ENCODE measurements at regions not wholly inside any gene's neighbourhood (a gene's known extent, or its start where the extent isn't known, plus 50 kb on each side); places are given as distances from the start of the nearest gene placed in this dataset.

DNA sequence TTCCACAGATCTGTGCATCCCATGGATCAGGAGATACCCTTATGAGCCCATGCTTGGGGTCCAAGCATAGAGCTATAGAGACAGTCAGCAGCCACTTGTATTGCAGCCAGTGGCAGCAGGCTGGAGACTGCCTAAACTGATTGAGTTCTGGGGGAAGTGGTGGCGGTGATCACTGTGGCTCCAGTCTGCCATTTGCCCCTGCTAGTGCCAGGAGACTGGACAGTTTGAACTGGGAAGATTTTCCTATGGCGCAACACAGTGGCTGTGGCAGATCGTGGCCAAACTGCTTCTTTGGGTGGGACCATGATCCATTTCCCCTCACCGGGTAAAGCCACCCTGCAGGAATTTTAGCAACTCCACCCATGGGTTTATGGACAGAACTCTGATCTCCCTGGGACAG, 679.7 kb upstream of the SEMA3D start:
- DNase-seq (ENCODE audit: low spot score), result peak; percentile 40
- H3K9me3 Mint-ChIP-seq (ENCODE audit: low read depth), result peaks cover 37% of the 10 kb centered on the region
- TF ChIP-seq, protein P1, sequence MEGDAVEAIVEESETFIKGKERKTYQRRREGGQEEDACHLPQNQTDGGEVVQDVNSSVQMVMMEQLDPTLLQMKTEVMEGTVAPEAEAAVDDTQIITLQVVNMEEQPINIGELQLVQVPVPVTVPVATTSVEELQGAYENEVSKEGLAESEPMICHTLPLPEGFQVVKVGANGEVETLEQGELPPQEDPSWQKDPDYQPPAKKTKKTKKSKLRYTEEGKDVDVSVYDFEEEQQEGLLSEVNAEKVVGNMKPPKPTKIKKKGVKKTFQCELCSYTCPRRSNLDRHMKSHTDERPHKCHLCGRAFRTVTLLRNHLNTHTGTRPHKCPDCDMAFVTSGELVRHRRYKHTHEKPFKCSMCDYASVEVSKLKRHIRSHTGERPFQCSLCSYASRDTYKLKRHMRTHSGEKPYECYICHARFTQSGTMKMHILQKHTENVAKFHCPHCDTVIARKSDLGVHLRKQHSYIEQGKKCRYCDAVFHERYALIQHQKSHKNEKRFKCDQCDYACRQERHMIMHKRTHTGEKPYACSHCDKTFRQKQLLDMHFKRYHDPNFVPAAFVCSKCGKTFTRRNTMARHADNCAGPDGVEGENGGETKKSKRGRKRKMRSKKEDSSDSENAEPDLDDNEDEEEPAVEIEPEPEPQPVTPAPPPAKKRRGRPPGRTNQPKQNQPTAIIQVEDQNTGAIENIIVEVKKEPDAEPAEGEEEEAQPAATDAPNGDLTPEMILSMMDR (IDR thresholded peaks at IDR 0.05), result no peak
- H3K36me3 Mint-ChIP-seq (ENCODE audit: low read depth), result peaks cover 8% of the 10 kb centered on the region
- no peak overlapping the region for H3K27ac Mint-ChIP-seq (ENCODE audit: unreplicated experiment)
- H3K27me3 Mint-ChIP-seq (ENCODE audit: low read depth), result no peaks in the 10 kb centered on the region
- H3K4me3 Mint-ChIP-seq (ENCODE audit: unreplicated experiment), result no peak overlapping the region
- H3K4me1 Mint-ChIP-seq (ENCODE audit: low read depth), result peaks cover 6% of the 10 kb centered on the region

DNA sequence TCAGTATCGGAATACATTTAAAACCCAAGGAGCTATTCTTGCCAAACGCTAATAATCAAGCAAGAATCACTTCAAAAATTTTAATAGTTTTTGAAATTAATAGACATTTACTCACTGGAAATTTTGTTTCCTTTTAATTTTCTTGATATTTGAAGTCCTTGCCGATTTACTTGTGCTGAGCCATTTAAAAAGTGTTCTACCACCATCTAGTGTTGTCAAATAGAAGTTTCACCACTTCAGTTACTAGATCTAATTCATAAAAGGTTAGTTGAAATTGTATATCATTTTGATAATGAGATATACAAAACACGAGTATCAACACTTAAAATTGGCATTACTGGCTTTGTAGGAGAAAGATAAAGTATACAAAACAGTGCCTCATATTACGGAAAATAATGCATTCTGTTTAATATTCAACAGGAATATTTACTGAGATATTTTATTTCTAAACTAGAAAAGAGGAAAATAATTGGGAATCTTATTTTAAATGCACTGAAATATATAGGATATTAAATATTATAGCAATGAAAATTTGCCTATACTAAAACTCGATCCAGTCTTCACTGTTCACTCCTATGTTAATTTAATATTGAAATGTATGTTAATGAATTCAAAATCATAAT, 664.8 kb upstream of the SEMA3D start:
- peaks cover 2% of the 10 kb centered on the region for H3K27me3 Mint-ChIP-seq (ENCODE audit: low read depth)
- H3K9me3 Mint-ChIP-seq (ENCODE audit: low read depth), result no peaks in the 10 kb centered on the region
- H3K4me1 Mint-ChIP-seq (ENCODE audit: low read depth), result no peaks in the 10 kb centered on the region
- no peak overlapping the region for H3K27ac Mint-ChIP-seq (ENCODE audit: unreplicated experiment)
- no peaks in the 10 kb centered on the region for H3K36me3 Mint-ChIP-seq (ENCODE audit: low read depth)
- TF ChIP-seq, protein P1 (IDR thresholded peaks at IDR 0.05), result peak; percentile 88
- H3K4me3 Mint-ChIP-seq (ENCODE audit: unreplicated experiment), result no peak overlapping the region
- no peak for DNase-seq (ENCODE audit: low spot score)

DNA sequence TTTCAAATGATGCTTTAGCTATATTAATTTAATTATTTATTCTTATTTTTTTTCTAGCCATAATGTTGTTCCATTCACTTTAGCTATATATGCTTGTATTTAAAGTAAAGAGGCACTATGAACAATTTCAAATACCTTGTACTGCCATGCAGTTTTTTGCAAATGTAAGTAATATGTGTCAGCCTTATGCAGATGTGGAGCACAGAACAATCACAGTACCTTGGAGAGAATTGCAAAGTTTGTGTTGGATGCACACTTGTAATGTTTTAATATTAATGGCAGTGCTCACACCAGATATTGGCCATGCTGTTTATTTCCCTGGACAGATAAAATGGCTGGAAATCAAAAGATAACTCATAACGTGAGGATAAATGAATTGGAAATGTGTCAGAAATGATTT, 663.5 kb upstream of the SEMA3D start:
- Mint-ChIP-seq H3K4me1 (ENCODE audit: low read depth) (no peaks in the 10 kb centered on the region), H3K36me3 (ENCODE audit: low read depth) (no peaks in the 10 kb centered on the region), H3K9me3 (ENCODE audit: low read depth) (no peaks in the 10 kb centered on the region), H3K4me3 (ENCODE audit: unreplicated experiment) (no peak overlapping the region), H3K27ac (ENCODE audit: unreplicated experiment) (no peak overlapping the region), H3K27me3 (ENCODE audit: low read depth) (peaks cover 2% of the 10 kb centered on the region)
- DNase-seq (ENCODE audit: low spot score), result no peak
- TF ChIP-seq, protein P1 (IDR thresholded peaks at IDR 0.05), result no peak

DNA sequence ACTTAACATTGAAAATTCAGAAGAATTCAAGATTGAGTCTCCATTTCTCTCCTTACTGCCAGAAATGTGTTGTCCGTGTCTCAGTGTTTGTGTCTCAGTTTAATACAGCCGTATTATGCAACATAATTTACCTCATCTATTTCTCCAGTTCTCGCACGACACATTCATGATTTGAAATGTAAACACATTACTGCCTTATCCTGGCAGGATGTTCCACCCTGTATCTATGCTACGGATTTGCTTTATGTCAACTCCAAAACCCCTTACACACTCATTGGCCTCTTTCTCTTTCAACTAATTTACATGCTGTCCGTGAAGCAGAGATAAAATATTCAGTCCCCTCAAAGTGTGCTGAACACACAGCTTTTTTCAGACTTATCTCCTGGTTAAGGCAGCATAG, 653.7 kb upstream of the SEMA3D start:
- H3K27ac Mint-ChIP-seq (ENCODE audit: unreplicated experiment), result no peak overlapping the region
- H3K4me1 Mint-ChIP-seq (ENCODE audit: low read depth), result no peaks in the 10 kb centered on the region
- no peaks in the 10 kb centered on the region for H3K36me3 Mint-ChIP-seq (ENCODE audit: low read depth)
- TF ChIP-seq, protein P1 (IDR thresholded peaks at IDR 0.05), result no peak
- H3K27me3 Mint-ChIP-seq (ENCODE audit: low read depth), result no peaks in the 10 kb centered on the region
- peaks cover 6% of the 10 kb centered on the region for H3K9me3 Mint-ChIP-seq (ENCODE audit: low read depth)
- no peak overlapping the region for H3K4me3 Mint-ChIP-seq (ENCODE audit: unreplicated experiment)
- no peak for DNase-seq (ENCODE audit: low spot score)

DNA sequence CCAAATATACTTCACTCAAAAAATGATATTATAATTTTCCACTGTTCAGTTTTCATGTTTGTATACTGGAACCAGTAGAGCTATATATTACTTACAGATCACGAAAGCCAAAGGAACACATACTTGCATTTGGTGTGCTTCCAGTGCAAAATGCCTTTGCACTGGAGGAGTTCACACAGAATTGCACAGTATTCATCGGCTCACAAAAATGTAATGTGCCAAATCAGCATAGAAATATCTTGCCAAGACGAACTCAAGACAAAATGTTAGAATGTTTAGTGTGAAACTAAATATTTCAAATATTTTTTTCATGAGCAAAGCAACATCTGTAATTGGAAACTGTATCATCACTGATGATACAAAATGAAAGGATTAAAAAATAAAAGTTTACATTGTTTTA, 646.2 kb upstream of the SEMA3D start:
- TF ChIP-seq, protein P1 (IDR thresholded peaks at IDR 0.05), result no peak
- H3K9me3 Mint-ChIP-seq (ENCODE audit: low read depth), result no peaks in the 10 kb centered on the region
- H3K27me3 Mint-ChIP-seq (ENCODE audit: low read depth), result no peaks in the 10 kb centered on the region
- no peak for DNase-seq (ENCODE audit: low spot score)
- peaks cover 10% of the 10 kb centered on the region for H3K4me1 Mint-ChIP-seq (ENCODE audit: low read depth)
- no peak overlapping the region for H3K4me3 Mint-ChIP-seq (ENCODE audit: unreplicated experiment)
- no peaks in the 10 kb centered on the region for H3K36me3 Mint-ChIP-seq (ENCODE audit: low read depth)
- no peak overlapping the region for H3K27ac Mint-ChIP-seq (ENCODE audit: unreplicated experiment)
